Erythroblast (primary cell): ENCODE measurements at regions not wholly inside any gene's neighbourhood (a gene's known extent, or its start where the extent isn't known, plus 50 kb on each side); places are given as distances from the start of the nearest gene placed in this dataset.

Experiments
- GATA1 ChIP-seq: IDR thresholded peaks from 2 replicates; pipeline ENCODE4 v1.6.1; 2011; ENCODE audit warnings: low read depth, mild to moderate bottlenecking, control low read depth, low read length, moderate library complexity
- POLR2A ChIP-seq: IDR thresholded peaks from 2 replicates; pipeline ENCODE4 v1.6.1; 2011; ENCODE audit warnings: mild to moderate bottlenecking, low read length

DNA sequence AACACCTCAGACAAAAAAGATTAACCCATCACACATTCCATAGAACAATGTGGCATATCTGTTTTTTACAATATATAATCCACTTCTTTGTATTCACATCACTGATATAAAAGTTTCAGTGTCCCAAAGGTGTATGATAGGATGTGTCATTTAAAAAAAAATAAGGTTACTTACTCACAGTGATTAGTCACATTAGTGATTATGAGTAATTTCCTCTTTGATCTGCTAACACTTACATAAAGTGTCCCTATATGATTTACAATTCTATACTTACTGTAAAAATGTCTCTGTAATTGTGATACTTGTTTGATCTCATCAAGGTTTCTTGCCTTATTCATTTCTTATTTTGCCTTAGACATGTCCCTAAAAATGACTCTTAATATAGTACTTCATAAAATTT lies 1063.5 kb upstream of the TSPY4 start:
- TF ChIP-seq POLR2A (no peak), GATA1 (no peak)
